IMR-90 (cell line): ENCODE measurements at regions not wholly inside any gene's neighbourhood (a gene's known extent, or its start where the extent isn't known, plus 50 kb on each side); places are given as distances from the start of the nearest gene placed in this dataset.
A peak's percentile ranks its signal among the peaks of the same experiment; 100 is the strongest.

ENCODE experiments used
- ATAC-seq: fragments of 200-7000 bp; cut with Tn5 transposase; 2 replicates; pipeline ENCODE4 v1.9.1; 2020; ENCODE audit warnings: low read depth, mild to moderate bottlenecking, moderate library complexity
- BruUV-seq: library from RNA; stranded (reverse); fragments of 400-500 nt; replicated peaks from 2 replicates; lab custom pipeline; 2021; lab: Mats Ljungman, UMichigan
- CTCF ChIA-PET: fragments of 300-600 bp; formaldehyde crosslinking; extraction: SDS; loops from one replicate; lab custom pipeline; 2021; ENCODE audit warnings: antibody characterized with exemption; lab: Yijun Ruan, JAX
- POLR2A ChIA-PET: fragments of 300-600 bp; sonication (Branson Sonifier 250); formaldehyde crosslinking; loops from one replicate; lab custom pipeline; 2022; ENCODE audit warnings: antibody characterized with exemption; ENCODE audit not compliant: unreplicated experiment; lab: Charles Lee
- DNase-seq: peaks from one replicate; pipeline ENCODE4 v3.0.0; 2013
- H2AFZ ChIP-seq: replicated peaks from 2 replicates; pipeline ENCODE3; 2013; ENCODE audit warnings: low read length, mild to moderate bottlenecking; ENCODE audit not compliant: poor library complexity
- H2AK5ac ChIP-seq: 2 replicates; pipeline ENCODE4 v1.6.1; 2013; ENCODE audit warnings: low read depth, low read length, inconsistent platforms
- H2AK9ac ChIP-seq: replicated peaks from 2 replicates; pipeline ENCODE3; 2013; ENCODE audit warnings: mild to moderate bottlenecking, low read depth, low read length, moderate library complexity; ENCODE audit not compliant: poor library complexity
- H2BK120ac ChIP-seq: 2 replicates; pipeline ENCODE4 v1.6.1; 2013; ENCODE audit warnings: low read depth, low read length, inconsistent platforms
- H2BK15ac ChIP-seq: 3 replicates; pipeline ENCODE4 v1.6.1; 2013; ENCODE audit warnings: low read depth, low read length, inconsistent platforms
- H2BK20ac ChIP-seq: 2 replicates; pipeline ENCODE4 v1.6.1; 2013; ENCODE audit warnings: low read depth, mild to moderate bottlenecking, inconsistent platforms, low read length, moderate library complexity
- H2BK5ac ChIP-seq: 2 replicates; pipeline ENCODE4 v1.6.1; 2013; ENCODE audit warnings: mild to moderate bottlenecking, low read depth, low read length, inconsistent platforms; ENCODE audit not compliant: poor library complexity, severe bottlenecking
- H3K14ac ChIP-seq: replicated peaks from 2 replicates; pipeline ENCODE4 v1.6.1; 2013; ENCODE audit warnings: low read depth, low read length, inconsistent platforms
- H3K18ac ChIP-seq: 2 replicates; pipeline ENCODE4 v1.6.1; 2013; ENCODE audit warnings: low read depth, low read length, control low read depth
- H3K23ac ChIP-seq: 2 replicates; pipeline ENCODE4 v1.6.1; 2013; ENCODE audit warnings: low read depth, low read length, inconsistent platforms
- H3K27ac ChIP-seq: 2 replicates; pipeline ENCODE4 v1.5.1; 2013; ENCODE audit warnings: mild to moderate bottlenecking, control low read depth, low read length; ENCODE audit not compliant: insufficient read depth
- H3K27me3 ChIP-seq: 2 replicates; pipeline ENCODE4 v1.6.1; 2013; ENCODE audit warnings: low read length; ENCODE audit not compliant: control insufficient read depth, insufficient read depth
- H3K36me3 ChIP-seq: 2 replicates; pipeline ENCODE4 v1.6.1; 2013; ENCODE audit warnings: low read length, mixed read lengths; ENCODE audit not compliant: control insufficient read depth, insufficient read depth
- H3K4ac ChIP-seq: 2 replicates; pipeline ENCODE4 v1.6.1; 2013; ENCODE audit warnings: low read depth, low read length, inconsistent platforms
- H3K4me1 ChIP-seq: 2 replicates; pipeline ENCODE4 v1.6.1; 2013; ENCODE audit warnings: low read length, mixed read lengths; ENCODE audit not compliant: control insufficient read depth, insufficient read depth
- H3K4me2 ChIP-seq: 2 replicates; pipeline ENCODE4 v1.6.1; 2013; ENCODE audit warnings: low read depth, mild to moderate bottlenecking, control low read depth, low read length, moderate library complexity
- H3K4me3 ChIP-seq: 2 replicates; pipeline ENCODE4 v1.5.1; 2013; ENCODE audit warnings: low read depth, mild to moderate bottlenecking, control low read depth, low read length, moderate library complexity; ENCODE audit not compliant: insufficient read depth
- H3K56ac ChIP-seq: 2 replicates; pipeline ENCODE4 v1.6.1; 2013; ENCODE audit warnings: low read length, inconsistent platforms; ENCODE audit not compliant: insufficient read depth; ENCODE audit errors: extremely low read depth
- H3K79me1 ChIP-seq, 2 experiments: 2 replicates each; pipeline ENCODE4 v1.6.1; 2013; ENCODE audit warnings: low read length in 2 of 2, inconsistent platforms in 1 of 2, low read depth in 1 of 2
- H3K9ac ChIP-seq: 2 replicates; pipeline ENCODE4 v1.6.1; 2013; ENCODE audit warnings: low read depth, low read length, control low read depth
- H3K9me1 ChIP-seq: 2 replicates; pipeline ENCODE4 v1.6.1; 2013; ENCODE audit warnings: low read length, inconsistent platforms; ENCODE audit not compliant: insufficient read depth
- H3K9me3 ChIP-seq: 2 replicates; pipeline ENCODE4 v1.6.1; 2013; ENCODE audit warnings: low read length; ENCODE audit not compliant: control insufficient read depth, insufficient read depth
- H4K20me1 ChIP-seq: 2 replicates; pipeline ENCODE4 v1.6.1; 2013; ENCODE audit warnings: low read length, inconsistent platforms; ENCODE audit not compliant: insufficient read depth
- H4K5ac ChIP-seq: 2 replicates; pipeline ENCODE4 v1.6.1; 2013; ENCODE audit warnings: mild to moderate bottlenecking, low read depth, low read length, control low read depth
- H4K8ac ChIP-seq, 2 experiments: 2 replicates each; pipeline ENCODE4 v1.6.1; 2013; ENCODE audit warnings: low read depth in 2 of 2, low read length in 2 of 2, control low read depth in 1 of 2, inconsistent platforms in 1 of 2
- H4K91ac ChIP-seq: 2 replicates; pipeline ENCODE4 v1.6.1; 2013; ENCODE audit warnings: low read depth, low read length, inconsistent platforms; ENCODE audit not compliant: insufficient read depth
- BHLHE40 ChIP-seq: fragments of 150-350 bp; IDR thresholded peaks from 2 replicates; pipeline ENCODE4 v1.6.1; 2016; ENCODE audit warnings: mild to moderate bottlenecking, low read depth, low read length
- CEBPB ChIP-seq: IDR thresholded peaks from 2 replicates; pipeline ENCODE4 v1.6.1; 2012; ENCODE audit warnings: low read depth, low read length, improper control_type of control experiment
- CHD1 ChIP-seq: IDR thresholded peaks from 2 replicates; pipeline ENCODE4 v1.6.1; 2012; ENCODE audit warnings: low read depth, low read length, improper control_type of control experiment
- CTCF ChIP-seq: conservative IDR thresholded peaks from 2 replicates; pipeline ENCODE4 v1.5.1; 2012; ENCODE audit warnings: mild to moderate bottlenecking, low read depth, low read length, improper control_type of control experiment
- FOS ChIP-seq: fragments of 150-350 bp; IDR thresholded peaks from 2 replicates; pipeline ENCODE4 v1.6.1; 2016; ENCODE audit warnings: low read depth, low read length
- MAFK ChIP-seq: IDR thresholded peaks from 2 replicates; pipeline ENCODE4 v1.6.1; 2012; ENCODE audit warnings: low read depth, low read length, improper control_type of control experiment
- MAZ ChIP-seq: IDR thresholded peaks from 2 replicates; pipeline ENCODE4 v1.6.1; 2012; ENCODE audit warnings: low read depth, mild to moderate bottlenecking, low read length, improper control_type of control experiment, moderate library complexity, borderline replicate concordance
- MXI1 ChIP-seq: IDR thresholded peaks from 2 replicates; pipeline ENCODE4 v1.6.1; 2012; ENCODE audit warnings: low read depth, mild to moderate bottlenecking, low read length, moderate library complexity, borderline replicate concordance
- NFE2L2 ChIP-seq: fragments of 150-350 bp; IDR thresholded peaks from 2 replicates; pipeline ENCODE4 v1.6.1; 2016; ENCODE audit warnings: low read depth, mild to moderate bottlenecking, low read length
- POLR2A ChIP-seq: IDR thresholded peaks from 2 replicates; pipeline ENCODE4 v1.6.1; 2012; ENCODE audit warnings: mild to moderate bottlenecking, low read depth, low read length
- RAD21 ChIP-seq: IDR thresholded peaks from 2 replicates; pipeline ENCODE4 v1.6.1; 2012; ENCODE audit warnings: low read length, improper control_type of control experiment
- RCOR1 ChIP-seq: IDR thresholded peaks from 2 replicates; pipeline ENCODE4 v1.6.1; 2012; ENCODE audit warnings: mild to moderate bottlenecking, low read length, improper control_type of control experiment; ENCODE audit not compliant: insufficient replicate concordance
- RFX5 ChIP-seq: IDR thresholded peaks from 2 replicates; pipeline ENCODE4 v1.8.0; 2012; ENCODE audit warnings: low read depth, mild to moderate bottlenecking, low read length, moderate library complexity
- SMC3 ChIP-seq: fragments of 150-350 bp; IDR thresholded peaks from 2 replicates; pipeline ENCODE4 v1.6.1; 2016; ENCODE audit warnings: low read depth, mild to moderate bottlenecking, antibody characterized with exemption, low read length, moderate library complexity
- USF2 ChIP-seq: fragments of 150-350 bp; IDR thresholded peaks from 2 replicates; pipeline ENCODE4 v1.6.1; 2017; ENCODE audit warnings: mild to moderate bottlenecking, antibody characterized with exemption, low read length, low read depth
- WGBS, 2 experiments: methylation state at CpG; one replicate each; pipeline versions ENCODE4 v1.1.5 to v1.1.7; 2013; ENCODE audit warnings: missing lambda C conversion rate in 2 of 2; ENCODE audit not compliant: insufficient read length in 1 of 2; ENCODE audit errors: extremely low coverage in 2 of 2; 5-methylcytosine and 5-hydroxymethylcytosine counted together
- dilution Hi-C: fragments of 300-500 bp; cut with HindIII; formaldehyde crosslinking; loops from one replicate; pipeline ENCODE4 v1.14.3; 2018; ENCODE audit warnings: low sequenced_read_pairs; ENCODE audit not compliant: unreplicated experiment
- in situ Hi-C: fragments of 300-500 bp; cut with MboI; formaldehyde crosslinking; loops from 3 replicates; pipeline ENCODE4 v1.14.3; 2019; ENCODE audit warnings: low sequenced_read_pairs, inconsistent platforms, mixed read lengths
- intact Hi-C: fragments of 100-400 bp; cut with micrococcal nuclease; formaldehyde crosslinking; loops from 2 replicates; pipeline ENCODE4 v1.10.0; 2022
- TF ChIP-seq, protein P1 (sequence below): fragments of 150-350 bp; IDR thresholded peaks from 2 replicates; pipeline ENCODE4 v1.6.1; 2016; ENCODE audit warnings: low read depth, mild to moderate bottlenecking, low read length, moderate library complexity, borderline replicate concordance

- Histone ChIP-seq H3K27ac (no peak overlapping the region), H4K5ac (no peak overlapping the region), H2AFZ (no peak overlapping the region), H2BK15ac (no peak overlapping the region; the same call in 1 of the 3 replicates), H3K4me1 (peaks cover 2% of the 10 kb centered on the region; the same call in 1 of the 2 replicates), H2BK120ac (peak overlapping the region; percentile 46), H3K4ac (no peak overlapping the region), H4K8ac (no peak overlapping the region), H2AK9ac (no peak overlapping the region), H3K18ac (no peak overlapping the region), H2BK20ac (no peak overlapping the region), H3K79me1 (no peaks in the 10 kb centered on the region), H4K91ac (no peak overlapping the region), H3K9me1 (0 out of 2 replicates have a peak, but pooled peaks cover 2% of the 10 kb centered on the region), H3K23ac (no peak overlapping the region), H3K14ac (peak overlapping the region; percentile 29; the same call in 1 of the 2 replicates), H3K9me3 (no peaks in the 10 kb centered on the region), H2BK5ac (no peak overlapping the region), H2AK5ac (no peak overlapping the region; the same call in 1 of the 2 replicates), H4K20me1 (no peaks in the 10 kb centered on the region), H3K36me3 (no peaks in the 10 kb centered on the region), H3K27me3 (no peaks in the 10 kb centered on the region), H3K9ac (no peak overlapping the region), H3K56ac (no peak overlapping the region), H3K4me2 (no peak overlapping the region), H3K4me3 (no peak overlapping the region)
- in situ Hi-C loops, result no loop called here
- intact Hi-C loops, result no loop called here
- ChIA-PET CTCF (interaction anchor here (1.0 kb wide), 1 partner anchor 30 kb away, joined by 3 read pairs; no protein-coding TSS in a partner anchor), POLR2A (no interaction called here)
- BruUV-seq, result no TSS peak
- DNase-seq (no peak), ATAC-seq (no peak)
- dilution Hi-C loops, result no loop called here
- no peak for TF ChIP-seq MXI1
- TF ChIP-seq POLR2A, result no peak
- no peak for TF ChIP-seq FOS
- no peak for TF ChIP-seq USF2
- no peak for TF ChIP-seq RAD21
- no peak for TF ChIP-seq CEBPB
- TF ChIP-seq MAZ, result no peak
- TF ChIP-seq, protein P1, sequence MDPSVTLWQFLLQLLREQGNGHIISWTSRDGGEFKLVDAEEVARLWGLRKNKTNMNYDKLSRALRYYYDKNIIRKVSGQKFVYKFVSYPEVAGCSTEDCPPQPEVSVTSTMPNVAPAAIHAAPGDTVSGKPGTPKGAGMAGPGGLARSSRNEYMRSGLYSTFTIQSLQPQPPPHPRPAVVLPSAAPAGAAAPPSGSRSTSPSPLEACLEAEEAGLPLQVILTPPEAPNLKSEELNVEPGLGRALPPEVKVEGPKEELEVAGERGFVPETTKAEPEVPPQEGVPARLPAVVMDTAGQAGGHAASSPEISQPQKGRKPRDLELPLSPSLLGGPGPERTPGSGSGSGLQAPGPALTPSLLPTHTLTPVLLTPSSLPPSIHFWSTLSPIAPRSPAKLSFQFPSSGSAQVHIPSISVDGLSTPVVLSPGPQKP, result no peak
- no peak for TF ChIP-seq SMC3
- no peak for TF ChIP-seq NFE2L2
- TF ChIP-seq CHD1, result no peak
- no peak for TF ChIP-seq RFX5
- no peak for TF ChIP-seq RCOR1
- no peak for TF ChIP-seq BHLHE40
- TF ChIP-seq MAFK, result no peak
- no peak for TF ChIP-seq CTCF
- no CpG with 5 or more reads among the region's 2 CpGs for WGBS, 2 experiments
Observed at GRCh38 chr6:74130641-74131040, 434.6 kb downstream of the CD109 start.
